A549 (cell line): ENCODE measurements at regions not wholly inside any gene's neighbourhood (a gene's known extent, or its start where the extent isn't known, plus 50 kb on each side); places are given as distances from the start of the nearest gene placed in this dataset.

ENCODE experiments used
- ATAC-seq, 2 experiments: fragments of 200-7000 bp in 1 of 2; fragments of >200 bp in 1 of 2; cut with Nextera tagmentation in 1 of 2; cut with Tn5 transposase in 1 of 2; 3 replicates each; pipeline versions ENCODE4 v1.8.0 to v1.9.1; 2018 to 2020; ENCODE audit warnings: mild to moderate bottlenecking in 1 of 2, moderate library complexity in 1 of 2
- CTCF ChIA-PET: fragments of 300-600 bp; sonication (Branson Sonifier 250); formaldehyde crosslinking; extraction: SDS; loops from one replicate; lab custom pipeline; 2021; ENCODE audit warnings: antibody characterized with exemption, inconsistent platforms; lab: Yijun Ruan, JAX
- POLR2A ChIA-PET: fragments of 350-600 bp; formaldehyde crosslinking; extraction: SDS; loops from one replicate; lab custom pipeline; 2021; ENCODE audit warnings: antibody characterized with exemption, inconsistent platforms; lab: Yijun Ruan, JAX
- DNase-seq, 2 experiments: peaks; one replicate each; pipeline versions ENCODE4 v3.0.0 to v3.0.0-alpha.2; 2011 to 2016; ENCODE audit warnings: low read depth in 1 of 2, low spot score in 1 of 2
- FAIRE-seq: peaks from 2 replicates; lab custom pipeline; 2011; peaks lifted over from hg19 to GRCh38; lab: Jason Lieb, UNC
- H3K27ac ChIP-seq, 2 experiments: fragments of >200 bp; sonication (Bioruptor Twin); formaldehyde crosslinking; 3 replicates each; pipeline ENCODE4 v1.5.1; 2016 to 2017
- H3K4me1 ChIP-seq: fragments of >200 bp; sonication (Bioruptor Twin); formaldehyde crosslinking; 3 replicates; pipeline ENCODE4 v1.6.1; 2016
- H3K4me2 ChIP-seq: fragments of >200 bp; sonication (Bioruptor Twin); formaldehyde crosslinking; 3 replicates; pipeline ENCODE4 v1.6.1; 2016
- H3K4me3 ChIP-seq: fragments of >200 bp; sonication (Bioruptor Twin); formaldehyde crosslinking; 3 replicates; pipeline ENCODE4 v1.5.1; 2016
- H3K9me3 ChIP-seq: fragments of >200 bp; sonication (Bioruptor Twin); formaldehyde crosslinking; 3 replicates; pipeline ENCODE4 v1.6.1; 2016
- BHLHE40 ChIP-seq: IDR thresholded peaks from 2 replicates; pipeline ENCODE4 v1.6.1; 2012; ENCODE audit warnings: low read depth, low read length, inconsistent platforms
- CBX2 ChIP-seq: fragments of 200-600 bp; sonication (generic); IDR thresholded peaks from 2 replicates; pipeline ENCODE4 v1.6.1; 2016; ENCODE audit warnings: low read depth, mild to moderate bottlenecking, borderline replicate concordance
- CBX8 ChIP-seq: fragments of 200-600 bp; sonication (generic); IDR thresholded peaks from 2 replicates; pipeline ENCODE4 v1.6.1; 2016
- CHD4 ChIP-seq: fragments of 200-600 bp; sonication (generic); IDR thresholded peaks from 2 replicates; pipeline ENCODE4 v1.6.1; 2016; ENCODE audit warnings: antibody characterized with exemption, mild to moderate bottlenecking, borderline replicate concordance
- EHF ChIP-seq: fragments of 250-450 bp; sonication (Bioruptor Pico); IDR thresholded peaks from 2 replicates; pipeline ENCODE4 v1.5.0; 2020; ENCODE audit warnings: mild to moderate bottlenecking
- FOXS1 ChIP-seq: fragments of 250-450 bp; sonication (Bioruptor Pico); IDR thresholded peaks from 2 replicates; pipeline ENCODE4 v1.5.0; 2020; ENCODE audit warnings: mild to moderate bottlenecking, moderate library complexity
- GATA3 ChIP-seq: IDR thresholded peaks from 2 replicates; pipeline ENCODE4 v1.6.1; 2012; ENCODE audit warnings: borderline replicate concordance
- HOXA7 ChIP-seq: fragments of 250-450 bp; sonication (Bioruptor Pico); IDR thresholded peaks from 2 replicates; pipeline ENCODE4 v1.5.0; 2020; ENCODE audit warnings: mild to moderate bottlenecking, moderate library complexity
- HOXB13 ChIP-seq: fragments of 250-450 bp; sonication (Bioruptor Pico); IDR thresholded peaks from 2 replicates; pipeline ENCODE4 v1.5.0; 2020; ENCODE audit warnings: low read depth, mild to moderate bottlenecking, moderate library complexity
- MYC ChIP-seq: IDR thresholded peaks from 2 replicates; pipeline ENCODE4 v1.6.1; 2012; ENCODE audit warnings: mild to moderate bottlenecking, inconsistent platforms, low read length, improper control_type of control experiment, borderline replicate concordance
- NFE2L2 ChIP-seq: fragments of 150-350 bp; conservative IDR thresholded peaks from 2 replicates; pipeline ENCODE4 v1.6.1; 2014; ENCODE audit warnings: low read length
- NPAS2 ChIP-seq: fragments of 250-450 bp; sonication (Bioruptor Pico); IDR thresholded peaks from 2 replicates; pipeline ENCODE4 v1.8.0; 2022; ENCODE audit warnings: mild to moderate bottlenecking, moderate library complexity, borderline replicate concordance
- NR3C1 ChIP-seq: fragments of >200 bp; sonication (Bioruptor Twin); formaldehyde crosslinking; IDR thresholded peaks from 3 replicates; pipeline ENCODE4 v1.6.1; 2017
- PHF8 ChIP-seq: fragments of 200-600 bp; sonication (generic); IDR thresholded peaks from 2 replicates; pipeline ENCODE4 v1.6.1; 2016; ENCODE audit warnings: low read depth, mild to moderate bottlenecking, antibody characterized with exemption, moderate library complexity, borderline replicate concordance
- POLR2A ChIP-seq: IDR thresholded peaks from 2 replicates; pipeline ENCODE4 v1.6.1; 2012; ENCODE audit warnings: mild to moderate bottlenecking, low read length
- RAD21 ChIP-seq, 2 experiments: fragments of >200 bp in 1 of 2; sonication (Bioruptor Twin) in 1 of 2; formaldehyde crosslinking in 1 of 2; IDR thresholded peaks in 1 of 2; conservative IDR thresholded peaks in 1 of 2; 2 replicates in 1 of 2; 3 replicates in 1 of 2; pipeline ENCODE4 v1.6.1; 2012 to 2018; ENCODE audit warnings: inconsistent platforms in 1 of 2
- RCOR1 ChIP-seq: fragments of 150-350 bp; IDR thresholded peaks from 2 replicates; pipeline ENCODE4 v1.6.1; 2014; ENCODE audit warnings: antibody characterized with exemption, low read length, low read depth
- ZFP36 ChIP-seq: fragments of 450-650 bp; IDR thresholded peaks from 2 replicates; pipeline ENCODE4 v1.6.1; 2014; ENCODE audit warnings: borderline replicate concordance; ENCODE audit not compliant: partially characterized antibody
- ZNF302 ChIP-seq: fragments of 250-450 bp; sonication (Bioruptor Pico); IDR thresholded peaks from 2 replicates; pipeline ENCODE4 v1.9.0; 2021; ENCODE audit warnings: inconsistent platforms, mild to moderate bottlenecking, moderate library complexity
- WGBS: methylation state at CpG from one replicate; pipeline ENCODE4 v1.1.6; 2017; ENCODE audit errors: missing lambda C conversion rate; 5-methylcytosine and 5-hydroxymethylcytosine counted together
- TF ChIP-seq, protein P1 (sequence below): fragments of 250-450 bp; sonication (Bioruptor Pico); IDR thresholded peaks from 2 replicates; pipeline ENCODE4 v1.5.0; 2020; ENCODE audit warnings: low read depth, mild to moderate bottlenecking, moderate library complexity
- TF ChIP-seq, protein P2 (sequence below): fragments of 450-650 bp; IDR thresholded peaks from 2 replicates; pipeline ENCODE4 v1.6.1; 2014; ENCODE audit warnings: antibody characterized with exemption

DNA sequence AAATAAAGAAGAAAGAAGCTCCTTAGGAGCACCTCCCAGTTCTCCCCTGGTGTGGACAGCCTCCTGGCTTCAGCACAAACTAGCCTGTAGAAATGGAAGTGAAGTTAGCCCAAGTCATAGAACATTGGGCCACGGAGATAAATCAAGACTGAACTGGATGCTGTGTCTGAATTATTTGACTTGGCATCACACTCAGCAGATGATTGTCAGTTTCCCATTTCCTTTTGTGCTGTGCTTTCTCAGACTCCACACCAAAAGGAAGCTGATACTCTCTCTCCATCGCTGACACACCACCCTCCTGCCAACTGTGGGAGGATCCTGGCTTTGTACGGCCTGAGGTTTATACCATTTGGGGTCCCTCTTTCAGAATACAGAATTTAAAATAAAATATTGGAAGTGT, 209.8 kb downstream of the TFAP2A start:
- H3K4me1 ChIP-seq, result peaks cover 6% of the 10 kb centered on the region; the same call in 2 of the 3 replicates
- no peak for ATAC-seq
- ChIA-PET CTCF (no interaction called here), POLR2A (no interaction called here)
- TF ChIP-seq, protein P1, sequence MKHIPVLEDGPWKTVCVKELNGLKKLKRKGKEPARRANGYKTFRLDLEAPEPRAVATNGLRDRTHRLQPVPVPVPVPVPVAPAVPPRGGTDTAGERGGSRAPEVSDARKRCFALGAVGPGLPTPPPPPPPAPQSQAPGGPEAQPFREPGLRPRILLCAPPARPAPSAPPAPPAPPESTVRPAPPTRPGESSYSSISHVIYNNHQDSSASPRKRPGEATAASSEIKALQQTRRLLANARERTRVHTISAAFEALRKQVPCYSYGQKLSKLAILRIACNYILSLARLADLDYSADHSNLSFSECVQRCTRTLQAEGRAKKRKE (CRISPR knock-in tag), result no peak
- TF ChIP-seq FOXS1 (CRISPR knock-in tag) (no peak), PHF8 (no peak), CBX8 (no peak), BHLHE40 (no peak)
- H3K27ac ChIP-seq, result no peak overlapping the region
- H3K4me2 ChIP-seq, result no peak overlapping the region
- no peak for DNase-seq
- no peak overlapping the region for H3K4me3 ChIP-seq
- FAIRE-seq, result no peak
- no peaks in the 10 kb centered on the region for H3K9me3 ChIP-seq
- 69% methylated on average over 3 of the region's 3 CpGs for WGBS

DNA sequence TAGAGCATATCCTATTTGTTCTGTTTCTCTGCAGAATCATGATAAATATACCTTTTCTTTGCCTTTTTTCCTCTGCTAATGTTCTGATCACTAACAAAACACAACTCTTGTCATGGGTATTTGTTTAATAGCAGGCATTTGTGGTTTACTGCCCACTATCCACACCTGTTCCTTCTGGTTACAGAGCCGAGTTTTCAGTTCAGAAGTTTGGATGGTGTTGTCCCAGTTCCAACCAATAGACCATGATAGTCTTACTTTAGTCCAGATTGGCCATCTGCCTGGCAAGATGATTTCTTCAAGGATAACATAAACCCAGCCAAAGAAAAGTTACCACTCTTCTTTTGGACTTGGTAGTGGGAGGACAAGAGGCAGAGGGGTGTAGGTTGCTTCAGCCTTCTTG, 211.2 kb downstream of the TFAP2A start:
- no peak for FAIRE-seq
- H3K4me3 ChIP-seq, result no peak overlapping the region
- no peaks in the 10 kb centered on the region for H3K9me3 ChIP-seq
- ChIA-PET POLR2A (no interaction called here), CTCF (no interaction called here)
- H3K27ac ChIP-seq, result no peak overlapping the region
- WGBS, result 83% methylated on average over 1 of the region's 1 CpG
- ATAC-seq, result no peak
- DNase-seq, result no peak
- no peak for TF ChIP-seq EHF (CRISPR knock-in tag)
- no peak for TF ChIP-seq CHD4
- no peak for TF ChIP-seq RAD21 (conservative IDR thresholded peaks at IDR 0.05 in 1 of 2, IDR thresholded peaks at IDR 0.05 in 1 of 2)
- no peak for TF ChIP-seq GATA3
- no peak for TF ChIP-seq HOXA7 (CRISPR knock-in tag)
- TF ChIP-seq, protein P2, sequence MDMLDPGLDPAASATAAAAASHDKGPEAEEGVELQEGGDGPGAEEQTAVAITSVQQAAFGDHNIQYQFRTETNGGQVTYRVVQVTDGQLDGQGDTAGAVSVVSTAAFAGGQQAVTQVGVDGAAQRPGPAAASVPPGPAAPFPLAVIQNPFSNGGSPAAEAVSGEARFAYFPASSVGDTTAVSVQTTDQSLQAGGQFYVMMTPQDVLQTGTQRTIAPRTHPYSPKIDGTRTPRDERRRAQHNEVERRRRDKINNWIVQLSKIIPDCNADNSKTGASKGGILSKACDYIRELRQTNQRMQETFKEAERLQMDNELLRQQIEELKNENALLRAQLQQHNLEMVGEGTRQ, result no peak
- TF ChIP-seq MYC, result no peak
- TF ChIP-seq HOXB13 (CRISPR knock-in tag), result no peak
- TF ChIP-seq NFE2L2, result no peak
- no peak for TF ChIP-seq NPAS2 (CRISPR knock-in tag)
- no peak for TF ChIP-seq CBX2
- TF ChIP-seq NR3C1, result no peak
- no peak for TF ChIP-seq ZFP36
- TF ChIP-seq POLR2A, result no peak
- H3K4me1 ChIP-seq, result no peaks in the 10 kb centered on the region
- no peak overlapping the region for H3K4me2 ChIP-seq

DNA sequence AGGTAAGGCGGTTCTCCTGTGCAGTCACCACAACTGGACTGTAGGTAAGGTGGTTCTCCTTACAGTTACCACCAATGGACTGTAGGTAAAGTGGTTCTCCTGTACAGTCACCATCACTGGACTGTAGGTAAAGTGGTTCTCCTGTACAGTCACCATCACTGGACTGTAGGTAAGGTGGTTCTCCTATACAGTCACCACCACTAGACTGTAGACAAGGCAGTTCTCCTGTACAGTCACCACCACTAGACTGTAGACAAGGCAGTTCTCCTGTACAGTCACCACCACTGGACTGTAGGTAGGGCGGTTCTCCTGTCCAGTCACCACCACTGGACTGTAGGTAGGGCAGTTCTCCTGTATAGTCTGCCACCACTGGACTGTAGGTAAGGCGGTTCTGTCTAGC, 212.3 kb downstream of the TFAP2A start:
- FAIRE-seq, result no peak
- Histone ChIP-seq H3K4me2 (no peak overlapping the region), H3K4me1 (no peaks in the 10 kb centered on the region)
- WGBS, result 64% methylated on average over 2 of the region's 3 CpGs
- TF ChIP-seq RCOR1 (no peak), GATA3 (no peak), ZNF302 (CRISPR knock-in tag) (no peak)
- TF ChIP-seq, all 56 proteins: peak for 0
- no peaks in the 10 kb centered on the region for H3K9me3 ChIP-seq
- H3K4me3 ChIP-seq, result no peak overlapping the region
- ChIA-PET POLR2A (no interaction called here), CTCF (no interaction called here)
- DNase-seq, result no peak
- H3K27ac ChIP-seq, result no peak overlapping the region
- ATAC-seq, result no peak
